A549 (cell line): ENCODE measurements at regions not wholly inside any gene's neighbourhood (a gene's known extent, or its start where the extent isn't known, plus 50 kb on each side); places are given as distances from the start of the nearest gene placed in this dataset.
"Not testable (repeated sequence)": the region's sequence is repeated elsewhere in the genome, so short reads cannot be mapped to it uniquely, and the experiment has no call there.

Experiments
- ATAC-seq, 2 experiments: fragments of 200-7000 bp in 1 of 2; fragments of >200 bp in 1 of 2; cut with Nextera tagmentation in 1 of 2; cut with Tn5 transposase in 1 of 2; 3 replicates each; pipeline versions ENCODE4 v1.8.0 to v1.9.1; 2018 to 2020; ENCODE audit warnings: mild to moderate bottlenecking in 1 of 2, moderate library complexity in 1 of 2
- CTCF ChIA-PET: fragments of 300-600 bp; sonication (Branson Sonifier 250); formaldehyde crosslinking; extraction: SDS; loops from one replicate; lab custom pipeline; 2021; ENCODE audit warnings: antibody characterized with exemption, inconsistent platforms; lab: Yijun Ruan, JAX
- POLR2A ChIA-PET: fragments of 350-600 bp; formaldehyde crosslinking; extraction: SDS; loops from one replicate; lab custom pipeline; 2021; ENCODE audit warnings: antibody characterized with exemption, inconsistent platforms; lab: Yijun Ruan, JAX
- DNase-seq, 2 experiments: peaks; one replicate each; pipeline versions ENCODE4 v3.0.0 to v3.0.0-alpha.2; 2011 to 2016; ENCODE audit warnings: low read depth in 1 of 2, low spot score in 1 of 2
- FAIRE-seq: peaks from 2 replicates; lab custom pipeline; 2011; peaks lifted over from hg19 to GRCh38; lab: Jason Lieb, UNC
- H3K27ac ChIP-seq, 2 experiments: fragments of >200 bp; sonication (Bioruptor Twin); formaldehyde crosslinking; 3 replicates each; pipeline ENCODE4 v1.5.1; 2016 to 2017
- H3K4me1 ChIP-seq: fragments of >200 bp; sonication (Bioruptor Twin); formaldehyde crosslinking; 3 replicates; pipeline ENCODE4 v1.6.1; 2016
- H3K4me2 ChIP-seq: fragments of >200 bp; sonication (Bioruptor Twin); formaldehyde crosslinking; 3 replicates; pipeline ENCODE4 v1.6.1; 2016
- H3K4me3 ChIP-seq: fragments of >200 bp; sonication (Bioruptor Twin); formaldehyde crosslinking; 3 replicates; pipeline ENCODE4 v1.5.1; 2016
- H3K9me3 ChIP-seq: fragments of >200 bp; sonication (Bioruptor Twin); formaldehyde crosslinking; 3 replicates; pipeline ENCODE4 v1.6.1; 2016
- ATOH8 ChIP-seq: fragments of 250-450 bp; sonication (Bioruptor Pico); IDR thresholded peaks from 2 replicates; pipeline ENCODE4 v1.5.0; 2020; ENCODE audit warnings: low read depth, mild to moderate bottlenecking, moderate library complexity
- BCL3 ChIP-seq: fragments of >200 bp; sonication (Bioruptor Twin); formaldehyde crosslinking; IDR thresholded peaks from 3 replicates; pipeline ENCODE4 v1.6.1; 2016
- EHMT2 ChIP-seq: fragments of 200-600 bp; sonication (generic); IDR thresholded peaks from 2 replicates; pipeline ENCODE4 v1.6.1; 2016; ENCODE audit warnings: antibody characterized with exemption, low read depth, mild to moderate bottlenecking, moderate library complexity
- ESRRA ChIP-seq: fragments of 150-350 bp; IDR thresholded peaks from 2 replicates; pipeline ENCODE4 v1.6.1; 2014; ENCODE audit warnings: mild to moderate bottlenecking, low read length, borderline replicate concordance
- GATA3 ChIP-seq: IDR thresholded peaks from 2 replicates; pipeline ENCODE4 v1.6.1; 2012; ENCODE audit warnings: borderline replicate concordance
- HOXA7 ChIP-seq: fragments of 250-450 bp; sonication (Bioruptor Pico); IDR thresholded peaks from 2 replicates; pipeline ENCODE4 v1.5.0; 2020; ENCODE audit warnings: mild to moderate bottlenecking, moderate library complexity
- HOXB13 ChIP-seq: fragments of 250-450 bp; sonication (Bioruptor Pico); IDR thresholded peaks from 2 replicates; pipeline ENCODE4 v1.5.0; 2020; ENCODE audit warnings: low read depth, mild to moderate bottlenecking, moderate library complexity
- HOXB5 ChIP-seq: fragments of 250-450 bp; sonication (Bioruptor Pico); IDR thresholded peaks from 2 replicates; pipeline ENCODE4 v1.5.0; 2020; ENCODE audit warnings: mild to moderate bottlenecking, moderate library complexity
- JUN ChIP-seq, 2 experiments: fragments of >200 bp; sonication (Bioruptor Twin); formaldehyde crosslinking; IDR thresholded peaks; 2 replicates in 1 of 2; 3 replicates in 1 of 2; pipeline ENCODE4 v1.6.1; 2016 to 2017
- KDM5A ChIP-seq: fragments of 200-600 bp; sonication (generic); IDR thresholded peaks from 2 replicates; pipeline ENCODE4 v1.6.1; 2016; ENCODE audit warnings: antibody characterized with exemption, mild to moderate bottlenecking
- MAFK ChIP-seq: fragments of 450-650 bp; IDR thresholded peaks from 2 replicates; pipeline ENCODE4 v1.6.1; 2014; ENCODE audit not compliant: partially characterized antibody
- MAZ ChIP-seq: fragments of 150-350 bp; IDR thresholded peaks from 2 replicates; pipeline ENCODE4 v1.6.1; 2014; ENCODE audit warnings: antibody characterized with exemption, low read depth, low read length, borderline replicate concordance
- MYC ChIP-seq: IDR thresholded peaks from 2 replicates; pipeline ENCODE4 v1.6.1; 2012; ENCODE audit warnings: mild to moderate bottlenecking, inconsistent platforms, low read length, improper control_type of control experiment, borderline replicate concordance
- PHF8 ChIP-seq: fragments of 200-600 bp; sonication (generic); IDR thresholded peaks from 2 replicates; pipeline ENCODE4 v1.6.1; 2016; ENCODE audit warnings: low read depth, mild to moderate bottlenecking, antibody characterized with exemption, moderate library complexity, borderline replicate concordance
- RAD21 ChIP-seq, 2 experiments: fragments of >200 bp in 1 of 2; sonication (Bioruptor Twin) in 1 of 2; formaldehyde crosslinking in 1 of 2; IDR thresholded peaks in 1 of 2; conservative IDR thresholded peaks in 1 of 2; 2 replicates in 1 of 2; 3 replicates in 1 of 2; pipeline ENCODE4 v1.6.1; 2012 to 2018; ENCODE audit warnings: inconsistent platforms in 1 of 2
- SMC3 ChIP-seq: fragments of >200 bp; sonication (Bioruptor Twin); formaldehyde crosslinking; IDR thresholded peaks from 3 replicates; pipeline ENCODE4 v1.6.1; 2018; ENCODE audit warnings: inconsistent platforms
- SREBF2 ChIP-seq: fragments of 450-650 bp; IDR thresholded peaks from 2 replicates; pipeline ENCODE4 v1.6.1; 2014; ENCODE audit warnings: mild to moderate bottlenecking, moderate library complexity
- ZFP36 ChIP-seq: fragments of 450-650 bp; IDR thresholded peaks from 2 replicates; pipeline ENCODE4 v1.6.1; 2014; ENCODE audit warnings: borderline replicate concordance; ENCODE audit not compliant: partially characterized antibody
- ZNF302 ChIP-seq: fragments of 250-450 bp; sonication (Bioruptor Pico); IDR thresholded peaks from 2 replicates; pipeline ENCODE4 v1.9.0; 2021; ENCODE audit warnings: inconsistent platforms, mild to moderate bottlenecking, moderate library complexity
- ZSCAN20 ChIP-seq: fragments of 250-450 bp; sonication (Bioruptor Pico); IDR thresholded peaks from 2 replicates; pipeline ENCODE4 v1.8.0; 2022; ENCODE audit warnings: mild to moderate bottlenecking, moderate library complexity
- WGBS: methylation state at CpG from one replicate; pipeline ENCODE4 v1.1.6; 2017; ENCODE audit errors: missing lambda C conversion rate; 5-methylcytosine and 5-hydroxymethylcytosine counted together

GRCh38 chr11:134853992-134854991 is 442.2 kb upstream of the B3GAT1 start:
- POLR2A ChIA-PET = no interaction called here
- DNase-seq (no peak), FAIRE-seq (no peak), ATAC-seq (no peak)
- H3K4me3 ChIP-seq = no peak overlapping the region
- CTCF ChIA-PET = no interaction called here
- no peak overlapping the region for H3K4me2 ChIP-seq
- H3K9me3 ChIP-seq = no peaks in the 10 kb centered on the region
- WGBS = 8% methylated on average over 12 of the region's 12 CpGs
- H3K27ac ChIP-seq = no peak overlapping the region
- no peak for TF ChIP-seq EHMT2
- TF ChIP-seq ZNF302 (CRISPR knock-in tag) = no peak
- TF ChIP-seq SMC3 = no peak
- TF ChIP-seq ZSCAN20 (CRISPR knock-in tag) = no peak
- TF ChIP-seq PHF8 = no peak
- no peak for TF ChIP-seq HOXA7 (CRISPR knock-in tag)
- no peak for TF ChIP-seq MAFK
- no peak for TF ChIP-seq GATA3
- no peak for TF ChIP-seq JUN (IDR thresholded peaks at IDR 0.05)
- TF ChIP-seq HOXB5 (CRISPR knock-in tag) = no peak
- TF ChIP-seq RAD21 (conservative IDR thresholded peaks at IDR 0.05 in 1 of 2, IDR thresholded peaks at IDR 0.05 in 1 of 2) = no peak
- no peak for TF ChIP-seq MAZ
- no peak for TF ChIP-seq ATOH8 (CRISPR knock-in tag)
- TF ChIP-seq HOXB13 (CRISPR knock-in tag) = no peak
- no peak for TF ChIP-seq BCL3
- TF ChIP-seq ESRRA = no peak
- H3K4me1 ChIP-seq = no peaks in the 10 kb centered on the region

- FAIRE-seq, H3K9me3 ChIP-seq, CTCF ChIA-PET, ATAC-seq, H3K4me3 ChIP-seq, H3K4me1 ChIP-seq, DNase-seq, POLR2A ChIA-PET, H3K27ac ChIP-seq, H3K4me2 ChIP-seq: not testable (repeated sequence)
- WGBS = 40% methylated on average over 10 of the region's 22 CpGs
These were observed 439.6 kb upstream of the B3GAT1 start for GRCh38 chr11:134851503-134852224.

GRCh38 chr11:134850566-134850965 is 438.5 kb upstream of the B3GAT1 start:
- H3K9me3 ChIP-seq = no peaks in the 10 kb centered on the region
- DNase-seq (no peak), FAIRE-seq (no peak), ATAC-seq (no peak)
- TF ChIP-seq SREBF2 (no peak), HOXB5 (CRISPR knock-in tag) (no peak), PHF8 (no peak), ZFP36 (no peak), MYC (no peak), KDM5A (no peak), ATOH8 (CRISPR knock-in tag) (no peak)
- ChIA-PET POLR2A (no interaction called here), CTCF (no interaction called here)
- H3K4me1 ChIP-seq = no peaks in the 10 kb centered on the region
- H3K27ac ChIP-seq = no peak overlapping the region
- 2% methylated on average over 2 of the region's 2 CpGs for WGBS
- H3K4me2 ChIP-seq = no peak overlapping the region
- no peak overlapping the region for H3K4me3 ChIP-seq
